Ascending aorta (tissue), 2 donors: ENCODE measurements at regions not wholly inside any gene's neighbourhood (a gene's known extent, or its start where the extent isn't known, plus 50 kb on each side); places are given as distances from the start of the nearest gene placed in this dataset.

Experiments used
- DNase-seq, 2 donors: peaks; one replicate each; pipeline ENCODE4 v3.0.0-alpha.2; 2019; ENCODE audit warnings: low spot score in 2 of 2
- H3K27ac ChIP-seq, 2 donors: fragments of 200-600 bp; sonication (generic); one replicate each; pipeline ENCODE4 v1.5.1; 2016 to 2017; ENCODE audit warnings: mild to moderate bottlenecking in 1 of 2
- H3K27me3 ChIP-seq: fragments of 200-600 bp; sonication (generic); one replicate; pipeline ENCODE4 v1.5.1; 2017
- H3K36me3 ChIP-seq, 2 donors: fragments of 200-600 bp; sonication (generic); one replicate each; pipeline ENCODE4 v1.5.1; 2016
- H3K4me1 ChIP-seq, 2 donors: fragments of 200-600 bp; sonication (generic); one replicate each; pipeline ENCODE4 v1.5.1; 2016 to 2017; ENCODE audit warnings: mild to moderate bottlenecking in 1 of 2
- H3K4me3 ChIP-seq, 2 donors: fragments of 200-600 bp; sonication (generic); one replicate each; pipeline ENCODE4 v1.5.1; 2016 to 2017; ENCODE audit warnings: mild to moderate bottlenecking in 1 of 2
- H3K9me3 ChIP-seq, 2 donors: fragments of 200-600 bp; sonication (generic); one replicate each; pipeline ENCODE4 v1.5.1; 2016
- CTCF ChIP-seq, 3 experiments: fragments of 200-600 bp in 2 of 3; fragments of 450-650 bp in 1 of 3; sonication (generic) in 2 of 3; IDR thresholded peaks; one replicate each; pipeline ENCODE4 v1.5.1; 2016 to 2019; ENCODE audit warnings: antibody characterized with exemption in 3 of 3, mild to moderate bottlenecking in 1 of 3, moderate library complexity in 1 of 3
- intact Hi-C: fragments of 100-400 bp; cut with DNase I; formaldehyde crosslinking; loops from one replicate; pipeline ENCODE4 v1.15.1; 2023

- no peaks in the 10 kb centered on the region for H3K27me3 ChIP-seq
- H3K36me3 ChIP-seq = no peaks in the 10 kb centered on the region
- intact Hi-C loops = no loop called here
- no peak overlapping the region for H3K27ac ChIP-seq
- H3K4me1 ChIP-seq = no peaks in the 10 kb centered on the region
- TF ChIP-seq CTCF (IDR thresholded peaks at IDR 0.05) = no peak
- H3K9me3 ChIP-seq = no peaks in the 10 kb centered on the region
- no peak for DNase-seq
- no peak overlapping the region for H3K4me3 ChIP-seq
Observed at GRCh38 chr10:2487921-2488320, 579.4 kb upstream of the PFKP start.

- H3K9me3 ChIP-seq = no peaks in the 10 kb centered on the region
- no peak overlapping the region for H3K4me3 ChIP-seq
- H3K36me3 ChIP-seq = no peaks in the 10 kb centered on the region
- no peaks in the 10 kb centered on the region for H3K4me1 ChIP-seq
- TF ChIP-seq CTCF (IDR thresholded peaks at IDR 0.05) = no peak
- no peak for DNase-seq
- intact Hi-C loops = no loop called here
- no peaks in the 10 kb centered on the region for H3K27me3 ChIP-seq
- no peak overlapping the region for H3K27ac ChIP-seq
Observed at GRCh38 chr10:2478656-2479055, 588.7 kb upstream of the PFKP start.

- intact Hi-C loops = no loop called here
- no peak overlapping the region for H3K27ac ChIP-seq
- TF ChIP-seq CTCF (IDR thresholded peaks at IDR 0.05) = no peak
- H3K36me3 ChIP-seq = no peaks in the 10 kb centered on the region
- no peaks in the 10 kb centered on the region for H3K4me1 ChIP-seq
- no peaks in the 10 kb centered on the region for H3K27me3 ChIP-seq
- no peak for DNase-seq
- H3K4me3 ChIP-seq = no peak overlapping the region
- H3K9me3 ChIP-seq = no peaks in the 10 kb centered on the region
Observed at GRCh38 chr10:2476812-2477553, 590.4 kb upstream of the PFKP start.

- Histone ChIP-seq H3K27ac (no peak overlapping the region), H3K27me3 (no peaks in the 10 kb centered on the region), H3K4me1 (no peaks in the 10 kb centered on the region), H3K9me3 (no peaks in the 10 kb centered on the region), H3K4me3 (no peak overlapping the region), H3K36me3 (no peaks in the 10 kb centered on the region)
- intact Hi-C loops = no loop called here
- TF ChIP-seq CTCF (IDR thresholded peaks at IDR 0.05) = no peak
- DNase-seq = no peak
Observed at GRCh38 chr10:2476218-2476811, 591.0 kb upstream of the PFKP start.

GRCh38 chr10:2475711-2476217 is 591.6 kb upstream of the PFKP start:
- no peaks in the 10 kb centered on the region for H3K36me3 ChIP-seq
- intact Hi-C loops = no loop called here
- no peak overlapping the region for H3K27ac ChIP-seq
- no peak for DNase-seq
- no peaks in the 10 kb centered on the region for H3K27me3 ChIP-seq
- no peak overlapping the region for H3K4me3 ChIP-seq
- no peak for TF ChIP-seq CTCF (IDR thresholded peaks at IDR 0.05)
- no peaks in the 10 kb centered on the region for H3K4me1 ChIP-seq
- H3K9me3 ChIP-seq = no peaks in the 10 kb centered on the region
